Cardiac fibroblast (primary cell): ENCODE measurements at regions not wholly inside any gene's neighbourhood (a gene's known extent, or its start where the extent isn't known, plus 50 kb on each side); places are given as distances from the start of the nearest gene placed in this dataset.

Experiments used
- DNase-seq, 2 donors: peaks; one replicate each; pipeline versions ENCODE4 v3.0.0 to v3.0.0-alpha.2; 2010; ENCODE audit warnings: low read depth in 2 of 2
- H3K4me3 ChIP-seq, 2 donors: replicated peaks in 1 of 2; 1 replicate in 1 of 2; 2 replicates in 1 of 2; pipeline ENCODE4 v1.5.1; 2011; ENCODE audit warnings: low read depth in 2 of 2, low read length in 2 of 2, mild to moderate bottlenecking in 2 of 2, moderate library complexity in 1 of 2
- TF ChIP-seq, protein P1 (sequence below): IDR thresholded peaks from one replicate; pipeline ENCODE4 v1.5.1; 2011; ENCODE audit warnings: low read depth, mild to moderate bottlenecking, low read length, inconsistent platforms

GRCh38 chr11:107276077-107276476, 181.5 kb downstream of the CWF19L2 start:
- H3K4me3 ChIP-seq, result no peak overlapping the region
- TF ChIP-seq, protein P1, sequence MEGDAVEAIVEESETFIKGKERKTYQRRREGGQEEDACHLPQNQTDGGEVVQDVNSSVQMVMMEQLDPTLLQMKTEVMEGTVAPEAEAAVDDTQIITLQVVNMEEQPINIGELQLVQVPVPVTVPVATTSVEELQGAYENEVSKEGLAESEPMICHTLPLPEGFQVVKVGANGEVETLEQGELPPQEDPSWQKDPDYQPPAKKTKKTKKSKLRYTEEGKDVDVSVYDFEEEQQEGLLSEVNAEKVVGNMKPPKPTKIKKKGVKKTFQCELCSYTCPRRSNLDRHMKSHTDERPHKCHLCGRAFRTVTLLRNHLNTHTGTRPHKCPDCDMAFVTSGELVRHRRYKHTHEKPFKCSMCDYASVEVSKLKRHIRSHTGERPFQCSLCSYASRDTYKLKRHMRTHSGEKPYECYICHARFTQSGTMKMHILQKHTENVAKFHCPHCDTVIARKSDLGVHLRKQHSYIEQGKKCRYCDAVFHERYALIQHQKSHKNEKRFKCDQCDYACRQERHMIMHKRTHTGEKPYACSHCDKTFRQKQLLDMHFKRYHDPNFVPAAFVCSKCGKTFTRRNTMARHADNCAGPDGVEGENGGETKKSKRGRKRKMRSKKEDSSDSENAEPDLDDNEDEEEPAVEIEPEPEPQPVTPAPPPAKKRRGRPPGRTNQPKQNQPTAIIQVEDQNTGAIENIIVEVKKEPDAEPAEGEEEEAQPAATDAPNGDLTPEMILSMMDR, result no peak
- peak; percentile 3 to 12 for DNase-seq

- TF ChIP-seq, protein P1, result no peak
- DNase-seq, result peak in 1 of 2 donors; percentile 15
- no peak overlapping the region for H3K4me3 ChIP-seq
Observed at GRCh38 chr11:107275632-107276031, 182.0 kb downstream of the CWF19L2 start.

DNA sequence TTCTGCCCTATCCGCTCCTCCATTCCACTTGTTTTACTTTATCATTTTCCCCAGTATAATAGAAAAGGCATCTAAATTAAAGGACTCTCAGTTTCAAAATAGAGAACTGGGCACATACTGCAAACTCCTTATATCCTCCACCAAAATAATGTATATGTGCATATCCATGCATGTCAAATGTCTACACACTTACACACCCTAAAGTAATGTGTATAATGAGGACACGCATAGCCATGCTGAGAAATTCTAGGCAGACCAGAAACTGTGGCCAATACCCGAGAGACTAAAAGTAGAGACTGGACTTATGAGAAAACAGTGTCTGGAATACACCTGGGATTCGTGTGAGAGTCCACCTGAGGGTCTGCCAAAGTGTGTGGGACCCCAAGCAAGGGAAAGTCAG, 183.5 kb downstream of the CWF19L2 start:
- H3K4me3 ChIP-seq, result no peak overlapping the region
- TF ChIP-seq, protein P1, result no peak
- no peak for DNase-seq

DNA sequence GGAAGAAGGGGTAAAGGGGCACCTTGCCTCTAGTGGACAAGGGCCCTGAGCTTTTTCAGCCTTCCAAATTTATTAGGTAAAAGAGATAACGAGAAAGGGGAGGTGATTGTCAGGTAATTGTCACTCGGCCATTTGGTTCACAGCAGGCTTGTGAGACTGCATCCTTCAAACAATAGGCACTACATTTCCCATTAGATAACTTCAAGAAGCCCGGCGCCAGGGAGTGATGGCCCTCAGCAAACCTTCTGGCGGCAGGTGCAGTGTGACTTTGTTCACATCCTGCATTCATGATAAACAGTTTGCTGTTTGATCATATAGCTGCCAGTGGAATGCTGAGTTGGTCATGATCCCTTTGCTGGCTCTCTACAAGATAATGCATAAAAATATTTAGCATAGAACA, 185.1 kb downstream of the CWF19L2 start:
- TF ChIP-seq, protein P1, result no peak
- DNase-seq, result no peak
- H3K4me3 ChIP-seq, result no peak overlapping the region

DNA sequence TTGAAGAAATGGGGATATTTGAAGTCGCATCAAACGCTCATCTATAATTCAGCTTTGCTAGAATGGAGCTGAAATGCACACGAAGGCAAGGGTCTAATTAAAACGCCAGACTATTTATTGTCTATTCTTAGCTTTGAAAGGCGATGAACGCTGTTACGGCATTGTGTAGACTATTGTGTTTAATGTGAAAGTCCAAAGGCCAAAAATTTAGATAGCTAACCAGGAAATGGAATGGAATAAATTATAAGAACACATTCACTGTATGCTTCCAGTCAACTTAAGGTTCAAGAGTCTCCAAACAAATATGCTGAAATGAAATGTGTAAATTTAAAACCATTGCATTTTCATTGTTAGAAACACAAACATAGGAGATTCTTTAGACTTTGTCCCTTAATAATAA, 186.2 kb downstream of the CWF19L2 start:
- no peak for DNase-seq
- no peak overlapping the region for H3K4me3 ChIP-seq
- TF ChIP-seq, protein P1, result no peak

DNA sequence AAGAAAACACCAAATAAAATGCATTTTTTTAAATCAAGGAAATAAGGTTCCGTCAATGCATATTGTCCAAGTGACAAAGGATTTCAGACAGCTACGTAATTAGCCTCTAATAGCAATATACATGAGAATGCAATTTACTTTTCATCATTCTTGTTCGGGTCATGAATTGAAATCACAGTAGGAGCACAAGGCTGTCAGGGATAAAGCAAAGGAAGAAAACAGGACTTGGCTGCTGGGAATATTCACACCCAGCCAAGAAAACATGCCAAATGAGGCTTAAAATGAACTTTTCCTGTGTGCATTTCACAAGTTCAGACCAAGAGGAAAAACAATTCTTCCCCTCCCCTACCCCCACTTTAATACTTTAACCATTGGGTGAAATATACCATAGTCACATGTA, 188.6 kb downstream of the CWF19L2 start:
- no peak for DNase-seq
- H3K4me3 ChIP-seq, result no peak overlapping the region
- TF ChIP-seq, protein P1, result no peak

- TF ChIP-seq, protein P1, result no peak
- no peak for DNase-seq
- H3K4me3 ChIP-seq, result no peak overlapping the region
Observed at GRCh38 chr11:107266455-107266854, 191.2 kb downstream of the CWF19L2 start.
